Astrocyte (in vitro differentiated cells and primary cell): ENCODE measurements at regions not wholly inside any gene's neighbourhood (a gene's known extent, or its start where the extent isn't known, plus 50 kb on each side); places are given as distances from the start of the nearest gene placed in this dataset.

Experiments used
- EZH2 ChIP-seq: IDR thresholded peaks from 2 replicates; pipeline ENCODE4 v1.6.1; 2012; ENCODE audit warnings: mild to moderate bottlenecking, low read length, inconsistent platforms; ENCODE audit not compliant: insufficient read depth
- TF ChIP-seq, protein P1 (sequence below): IDR thresholded peaks from 2 replicates; pipeline ENCODE4 v1.5.1; 2011; ENCODE audit warnings: low read depth, mild to moderate bottlenecking, inconsistent platforms, low read length, moderate library complexity; ENCODE audit not compliant: insufficient read depth

GRCh38 chr10:131686781-131687420 lies 213.9 kb upstream of the PPP2R2D start:
- TF ChIP-seq EZH2 = no peak
- TF ChIP-seq, protein P1, sequence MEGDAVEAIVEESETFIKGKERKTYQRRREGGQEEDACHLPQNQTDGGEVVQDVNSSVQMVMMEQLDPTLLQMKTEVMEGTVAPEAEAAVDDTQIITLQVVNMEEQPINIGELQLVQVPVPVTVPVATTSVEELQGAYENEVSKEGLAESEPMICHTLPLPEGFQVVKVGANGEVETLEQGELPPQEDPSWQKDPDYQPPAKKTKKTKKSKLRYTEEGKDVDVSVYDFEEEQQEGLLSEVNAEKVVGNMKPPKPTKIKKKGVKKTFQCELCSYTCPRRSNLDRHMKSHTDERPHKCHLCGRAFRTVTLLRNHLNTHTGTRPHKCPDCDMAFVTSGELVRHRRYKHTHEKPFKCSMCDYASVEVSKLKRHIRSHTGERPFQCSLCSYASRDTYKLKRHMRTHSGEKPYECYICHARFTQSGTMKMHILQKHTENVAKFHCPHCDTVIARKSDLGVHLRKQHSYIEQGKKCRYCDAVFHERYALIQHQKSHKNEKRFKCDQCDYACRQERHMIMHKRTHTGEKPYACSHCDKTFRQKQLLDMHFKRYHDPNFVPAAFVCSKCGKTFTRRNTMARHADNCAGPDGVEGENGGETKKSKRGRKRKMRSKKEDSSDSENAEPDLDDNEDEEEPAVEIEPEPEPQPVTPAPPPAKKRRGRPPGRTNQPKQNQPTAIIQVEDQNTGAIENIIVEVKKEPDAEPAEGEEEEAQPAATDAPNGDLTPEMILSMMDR = no peak
